Bone marrow (tissue), 2 donors: ENCODE measurements at regions not wholly inside any gene's neighbourhood (a gene's known extent, or its start where the extent isn't known, plus 50 kb on each side); places are given as distances from the start of the nearest gene placed in this dataset.

Experiments
- DNase-seq, 2 donors: peaks; one replicate each; lab custom pipeline; 2025; lab: John Stamatoyannopoulos, UW

DNA sequence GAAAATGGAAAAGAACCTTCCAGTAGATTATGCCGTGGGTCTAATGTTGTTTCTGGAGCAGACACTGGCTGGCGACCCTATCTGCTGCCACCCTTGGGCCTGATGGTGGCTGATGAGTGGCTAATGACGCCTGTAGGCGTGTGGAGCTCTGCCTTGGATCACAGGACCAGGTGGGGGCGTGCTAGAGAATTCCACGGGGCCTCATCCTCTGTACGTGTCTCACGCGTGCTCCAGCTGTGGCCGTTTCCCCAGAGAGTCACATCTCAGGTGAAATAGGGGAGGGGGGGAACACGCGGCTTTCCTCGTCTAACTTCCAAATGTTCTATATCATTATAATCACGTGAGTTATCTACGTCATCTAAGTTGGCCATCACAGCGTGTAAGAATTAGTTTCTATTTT lies 160.9 kb upstream of the SMIM21 start:
- DNase-seq, result no peak

DNA sequence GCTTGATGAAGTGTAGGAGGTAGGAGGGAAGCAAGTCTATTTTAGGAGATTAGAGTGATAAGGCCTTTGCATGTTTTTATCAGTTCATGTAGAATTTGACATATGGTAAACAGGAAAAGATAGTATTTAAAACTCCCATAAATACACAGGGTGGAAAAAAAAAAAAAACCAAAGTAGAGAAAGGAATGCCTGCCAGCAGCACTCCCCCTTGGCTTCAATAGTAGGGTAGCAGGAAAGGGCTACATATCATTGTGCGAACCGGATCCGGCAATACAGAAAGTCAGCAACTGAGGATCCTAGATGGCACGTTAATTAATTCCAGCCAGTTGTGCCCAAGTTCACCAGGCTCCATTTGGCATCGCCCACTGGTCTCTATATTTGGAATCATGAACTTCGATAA lies 159.6 kb upstream of the SMIM21 start:
- DNase-seq, result no peak

GRCh38 chr18:75586130-75586889 lies 158.8 kb upstream of the SMIM21 start:
- DNase-seq, result no peak

GRCh38 chr18:75582940-75583339 lies 155.4 kb upstream of the SMIM21 start:
- DNase-seq, result no peak

DNA sequence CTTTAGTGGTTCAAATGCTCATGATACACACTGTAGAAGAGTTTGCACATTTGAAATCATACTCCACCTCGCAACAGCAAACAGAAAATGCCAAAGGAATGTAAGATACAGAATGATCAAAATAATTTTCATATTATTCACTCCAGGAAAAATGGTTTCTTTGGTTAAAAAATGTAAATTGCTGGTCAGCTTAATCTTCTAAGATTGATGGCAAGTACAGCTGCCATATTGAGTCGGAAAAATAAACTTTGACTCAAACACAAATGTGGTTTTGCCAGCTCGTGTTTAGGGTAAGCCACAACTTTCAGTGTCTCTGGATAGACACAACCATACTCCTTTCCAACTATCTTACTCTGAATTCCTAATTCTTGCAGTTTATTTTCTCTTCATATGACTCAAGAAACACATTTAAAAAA lies 154.9 kb upstream of the SMIM21 start:
- no peak for DNase-seq

DNA sequence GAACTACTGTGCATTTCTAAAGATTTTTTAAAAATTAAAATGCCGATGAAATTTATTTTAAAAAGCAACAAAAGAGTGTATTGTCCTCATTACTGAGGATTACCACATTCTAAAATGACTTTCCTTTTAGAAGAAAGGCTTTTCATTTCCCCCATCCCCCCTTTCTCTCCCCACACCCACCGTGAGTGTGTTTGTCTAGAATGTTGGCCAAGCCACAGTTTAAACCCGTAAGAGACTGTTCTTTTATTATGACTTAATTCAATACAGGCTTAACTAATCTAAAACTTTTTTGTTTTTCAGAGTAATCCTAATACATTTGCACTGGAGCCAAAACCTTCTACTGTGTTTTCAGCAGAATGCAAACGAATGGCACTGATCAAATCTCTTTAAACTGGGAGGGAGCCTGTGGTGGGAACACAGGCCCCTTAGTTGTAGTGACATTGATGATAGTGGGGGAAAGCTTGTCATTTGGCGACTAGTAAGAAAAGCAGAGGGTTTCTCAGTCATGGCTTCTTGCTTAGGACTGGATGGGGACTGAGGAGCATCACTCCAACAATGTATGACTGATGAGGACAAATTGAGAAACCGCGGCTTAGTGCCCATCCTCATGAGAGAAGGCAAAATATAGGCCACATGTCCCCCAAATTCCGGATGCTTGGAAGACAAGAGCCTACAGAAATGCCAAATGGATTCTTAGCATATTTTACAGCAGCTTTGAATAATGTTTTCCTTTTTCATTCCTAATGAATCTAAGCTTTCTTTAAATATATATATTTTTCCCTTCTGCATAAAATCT lies 154.0 kb upstream of the SMIM21 start:
- DNase-seq, result no peak

DNA sequence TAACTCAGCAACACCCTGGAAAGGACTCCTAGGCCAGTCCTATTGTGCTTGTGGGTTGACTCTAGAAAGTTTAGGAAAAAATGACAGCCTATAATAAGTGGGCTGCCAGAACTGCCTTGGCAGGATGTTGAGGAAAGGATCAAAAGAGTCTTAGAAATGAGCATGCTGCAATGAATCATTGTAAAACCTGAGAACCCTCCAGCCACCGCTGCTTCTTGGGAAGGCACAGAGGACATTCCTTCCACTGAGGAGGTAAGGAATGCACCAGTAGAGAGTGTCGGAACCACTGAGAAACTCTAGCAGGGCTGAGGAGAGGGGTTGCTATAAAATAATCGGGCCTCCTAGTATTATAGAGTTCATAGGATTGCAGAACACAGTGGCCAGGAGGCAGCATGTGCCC lies 146.7 kb upstream of the SMIM21 start:
- DNase-seq, result no peak

DNA sequence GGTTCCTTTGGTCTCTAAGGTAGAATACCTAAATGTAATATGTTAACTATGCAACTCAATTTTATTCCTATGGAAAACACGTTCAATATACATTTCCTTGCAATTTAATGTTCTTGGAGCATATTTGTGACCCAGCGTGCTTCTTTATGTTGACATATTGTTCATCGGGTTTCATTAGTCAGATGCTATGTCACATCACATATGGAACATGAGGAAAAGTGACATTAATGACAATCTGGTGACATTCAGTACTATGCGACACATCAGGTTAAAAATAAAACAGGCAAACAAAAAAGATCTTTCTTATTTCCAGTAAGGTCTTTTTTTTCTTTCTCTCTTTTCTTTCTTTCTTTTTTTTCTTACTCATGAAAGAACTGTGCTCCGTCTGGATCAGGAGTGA lies 135.6 kb upstream of the SMIM21 start:
- DNase-seq, result no peak

DNA sequence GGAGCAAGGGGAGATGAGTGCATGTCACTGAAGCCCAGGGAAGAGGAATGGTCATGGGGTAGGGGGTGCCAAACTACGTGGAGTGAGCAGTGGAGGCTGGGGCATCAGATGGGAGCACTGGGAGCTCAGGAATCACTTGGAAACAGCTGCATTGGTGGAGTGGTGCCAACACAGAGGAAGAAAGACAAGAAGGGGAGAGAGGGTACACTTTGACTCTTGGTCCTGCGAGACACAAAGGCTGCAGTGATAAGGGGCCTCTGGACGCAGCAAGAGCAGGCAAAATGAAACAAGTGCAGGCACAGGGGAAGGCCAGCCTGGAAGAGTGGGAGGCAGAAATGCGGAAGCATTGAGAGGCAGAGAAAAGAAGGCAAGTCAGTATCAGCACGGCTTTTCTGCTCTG lies 134.7 kb upstream of the SMIM21 start:
- no peak for DNase-seq

- DNase-seq, result no peak
Measured at GRCh38 chr18:75558790-75559189, 131.3 kb upstream of the SMIM21 start.

DNA sequence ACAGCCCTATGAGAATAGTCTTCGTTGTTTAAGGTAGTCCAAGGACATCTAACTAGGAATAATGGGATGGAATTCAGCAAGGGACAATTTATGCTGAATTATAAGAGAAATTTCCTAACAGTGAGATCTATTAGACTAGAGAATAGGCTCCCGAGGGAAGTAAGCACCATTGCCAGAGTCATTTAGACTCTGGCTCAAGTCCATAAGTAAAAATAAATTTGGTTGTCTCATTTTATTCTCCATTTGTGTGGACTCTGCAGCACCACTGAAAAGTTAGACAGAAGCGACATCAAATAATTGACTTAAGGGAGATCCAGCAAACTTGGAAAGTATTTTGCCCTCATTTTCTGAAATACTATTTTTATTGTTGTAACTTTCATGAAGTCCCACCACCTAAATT lies 129.3 kb upstream of the SMIM21 start:
- DNase-seq, result no peak

- DNase-seq, result no peak
Measured at GRCh38 chr18:75554644-75555185, 127.2 kb upstream of the SMIM21 start.

DNA sequence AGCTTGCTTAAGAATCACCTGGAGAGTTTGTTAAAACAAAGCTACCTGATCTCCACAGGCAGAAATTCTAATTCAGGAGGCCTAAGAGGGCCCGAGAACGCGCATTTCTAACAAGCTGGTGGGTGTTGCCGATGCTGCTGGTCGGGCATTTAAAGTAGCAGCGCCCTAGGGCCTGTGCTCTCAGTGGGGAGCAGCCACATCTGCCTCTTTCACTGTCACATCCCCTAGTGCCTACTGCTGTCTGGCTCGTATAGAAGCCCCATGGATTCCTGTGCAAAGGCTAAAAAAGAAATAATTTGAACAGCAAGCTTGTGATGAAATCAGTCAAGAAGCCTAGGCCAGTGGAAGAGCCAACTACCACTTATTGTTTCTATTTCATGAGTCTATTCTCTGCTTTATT lies 126.7 kb upstream of the SMIM21 start:
- no peak for DNase-seq

DNA sequence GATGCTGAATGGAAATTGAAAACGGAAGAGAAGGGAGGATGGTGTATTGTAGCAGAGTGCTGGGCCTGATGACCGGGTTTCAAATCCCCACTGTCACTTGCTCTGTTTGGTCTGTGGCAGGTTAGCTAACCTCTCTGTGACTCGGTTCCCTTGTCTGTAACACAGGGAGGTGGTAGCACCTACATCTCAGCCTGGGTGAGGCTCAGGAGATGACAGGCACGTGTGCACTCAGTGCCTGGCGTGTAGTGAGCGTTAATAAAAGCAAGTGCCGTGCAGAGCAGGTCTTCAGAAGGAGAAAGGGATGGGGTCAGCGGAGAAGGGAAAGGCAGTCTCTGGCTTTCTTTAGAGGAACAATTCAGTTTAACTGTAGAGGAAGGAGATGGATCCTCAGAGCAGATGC lies 125.5 kb upstream of the SMIM21 start:
- DNase-seq, result no peak

DNA sequence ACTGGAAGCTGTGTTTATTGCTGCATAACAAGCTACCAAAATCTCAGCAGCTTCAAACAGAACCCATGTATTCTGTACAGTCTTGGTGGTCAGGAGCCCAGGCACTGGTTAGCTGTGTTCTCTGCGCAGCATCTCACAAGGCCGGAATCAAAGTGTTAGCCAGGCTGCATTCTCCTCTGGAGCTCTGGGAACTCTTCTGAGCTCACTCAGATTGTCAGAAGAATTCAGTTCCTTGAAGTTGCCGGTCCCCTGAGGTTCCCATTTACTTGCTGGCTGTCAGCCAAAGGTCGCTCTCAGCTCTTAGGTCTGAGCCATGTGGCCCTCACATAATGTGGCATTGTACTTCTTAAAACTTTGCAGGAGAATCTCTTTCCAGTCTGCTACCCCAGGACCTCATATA lies 123.6 kb upstream of the SMIM21 start:
- DNase-seq, result no peak

DNA sequence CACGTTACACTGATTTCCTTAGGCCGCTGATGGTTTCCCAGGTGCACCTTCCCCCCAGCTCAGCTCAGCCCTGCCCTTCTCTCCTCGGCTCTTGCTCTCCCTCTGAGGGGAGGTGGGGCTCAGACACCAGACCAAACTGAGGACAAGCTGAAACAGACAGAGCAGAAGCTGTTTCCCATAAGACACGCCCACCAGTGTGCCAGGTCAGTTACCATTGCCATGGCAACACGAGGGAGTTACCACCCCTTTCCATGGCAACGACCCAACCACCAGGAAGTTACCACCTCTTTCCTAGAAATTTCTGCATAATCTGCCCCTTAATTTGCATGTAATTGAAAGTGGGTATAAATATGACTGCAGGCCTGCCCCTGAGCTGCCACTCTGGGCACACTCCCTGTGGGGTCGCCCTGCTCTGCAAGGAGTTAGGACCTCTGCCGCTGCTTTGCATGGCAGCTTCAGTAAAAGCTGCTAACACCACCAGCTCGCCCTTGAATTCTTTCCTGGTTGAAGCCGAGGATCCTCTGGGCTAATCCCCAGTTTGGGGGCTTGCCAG lies 120.9 kb upstream of the SMIM21 start:
- DNase-seq, result no peak

- no peak for DNase-seq
Measured at GRCh38 chr18:75546964-75547363, 119.5 kb upstream of the SMIM21 start.

DNA sequence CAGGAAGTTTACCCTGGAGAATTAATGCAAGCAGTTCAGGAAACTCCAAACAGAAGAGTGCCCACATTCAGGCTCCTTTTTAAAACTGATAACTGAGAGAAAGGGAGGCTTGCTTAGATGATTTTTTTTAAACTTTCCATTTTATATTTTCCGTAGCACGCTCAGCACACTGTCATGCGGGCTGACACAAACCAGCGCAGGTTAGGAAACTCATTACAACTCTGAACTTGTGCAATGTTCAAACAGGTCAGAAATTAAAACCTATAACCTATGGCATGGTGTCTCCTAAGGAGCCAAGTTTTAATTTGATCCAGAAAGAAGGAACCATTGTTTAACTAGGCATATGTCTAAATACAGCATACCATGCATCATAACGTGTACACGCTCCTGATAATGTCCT lies 117.7 kb upstream of the SMIM21 start:
- DNase-seq, result no peak

- no peak for DNase-seq
Measured at GRCh38 chr18:75544496-75544895, 117.0 kb upstream of the SMIM21 start.

GRCh38 chr18:75544051-75544481 lies 116.6 kb upstream of the SMIM21 start:
- no peak for DNase-seq

DNA sequence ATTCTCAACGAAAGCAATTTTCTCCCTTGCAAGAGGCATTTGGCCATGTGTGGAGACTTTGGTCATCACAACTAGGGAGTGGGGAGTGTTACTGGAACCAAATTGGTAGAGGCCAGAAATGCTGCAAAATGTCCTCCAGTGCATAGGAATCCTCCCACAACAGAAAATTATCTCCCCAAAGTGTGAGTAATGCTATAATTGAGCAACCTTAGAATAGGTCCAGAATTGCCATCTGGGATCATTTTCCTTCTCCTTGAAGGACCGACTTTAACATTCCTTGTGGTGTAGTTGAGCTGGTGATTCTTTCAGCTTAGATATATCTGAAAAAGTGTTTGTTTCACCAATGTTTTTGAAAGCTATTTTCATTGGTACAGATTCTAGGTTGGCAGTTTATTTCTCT lies 111.2 kb upstream of the SMIM21 start:
- no peak for DNase-seq

DNA sequence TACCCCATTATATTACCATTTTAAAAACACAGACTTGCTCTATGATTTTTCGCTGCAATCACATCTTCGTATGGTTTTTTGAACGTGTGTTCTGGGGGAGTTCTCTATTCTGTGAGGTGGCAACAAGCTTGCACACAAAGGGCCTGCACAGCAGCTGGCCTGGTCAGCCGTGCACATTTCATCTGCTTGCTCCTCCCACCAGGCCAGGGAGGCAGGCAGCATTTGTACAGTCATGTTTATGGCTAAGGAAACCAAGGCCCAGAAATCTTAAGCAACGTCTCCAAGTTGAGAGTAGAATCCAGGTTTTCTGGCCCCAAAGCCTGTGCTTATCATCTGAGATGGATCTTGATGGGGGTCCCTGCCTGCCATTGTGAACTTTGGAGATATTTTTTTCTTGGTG lies 106.4 kb upstream of the SMIM21 start:
- DNase-seq, result no peak

GRCh38 chr18:75533209-75533608 lies 105.7 kb upstream of the SMIM21 start:
- DNase-seq, result no peak
